Activated CD4-positive, alpha-beta memory T cell treated with anti-CD3 and anti-CD28 coated beads, Interleukin-2, amount 10 ng/mL, durations not matched to agents 7 days and 5 days (primary cell): ENCODE measurements at regions not wholly inside any gene's neighbourhood (a gene's known extent, or its start where the extent isn't known, plus 50 kb on each side); places are given as distances from the start of the nearest gene placed in this dataset.

Experiments
- CTCF ChIA-PET: fragments of 350-600 bp; sonication (Branson Sonifier 250); formaldehyde crosslinking; loops from one replicate; lab custom pipeline; 2021; ENCODE audit warnings: antibody characterized with exemption, inconsistent platforms; lab: Charles Lee
- POLR2A ChIA-PET: fragments of 350-600 bp; sonication (Branson Sonifier 250); formaldehyde crosslinking; loops from one replicate; lab custom pipeline; 2021; ENCODE audit warnings: antibody characterized with exemption; lab: Charles Lee
- DNase-seq: peaks from one replicate; pipeline ENCODE4 v3.0.0-alpha.2; 2020
- H3K27ac Mint-ChIP-seq: one replicate; pipeline ENCODE4 v1.8.0; 2021; ENCODE audit warnings: mild to moderate bottlenecking, mixed read lengths
- H3K27me3 Mint-ChIP-seq: one replicate; pipeline ENCODE4 v1.8.0; 2021; ENCODE audit warnings: mixed read lengths
- H3K36me3 Mint-ChIP-seq: one replicate; pipeline ENCODE4 v1.8.0; 2021; ENCODE audit warnings: low read depth, mixed read lengths
- H3K4me1 Mint-ChIP-seq: one replicate; pipeline ENCODE4 v1.8.0; 2021; ENCODE audit warnings: mixed read lengths
- H3K4me3 Mint-ChIP-seq: one replicate; pipeline ENCODE4 v1.8.0; 2021; ENCODE audit warnings: mild to moderate bottlenecking, mixed read lengths
- H3K9me3 Mint-ChIP-seq: one replicate; pipeline ENCODE4 v1.8.0; 2021; ENCODE audit warnings: mixed read lengths

DNA sequence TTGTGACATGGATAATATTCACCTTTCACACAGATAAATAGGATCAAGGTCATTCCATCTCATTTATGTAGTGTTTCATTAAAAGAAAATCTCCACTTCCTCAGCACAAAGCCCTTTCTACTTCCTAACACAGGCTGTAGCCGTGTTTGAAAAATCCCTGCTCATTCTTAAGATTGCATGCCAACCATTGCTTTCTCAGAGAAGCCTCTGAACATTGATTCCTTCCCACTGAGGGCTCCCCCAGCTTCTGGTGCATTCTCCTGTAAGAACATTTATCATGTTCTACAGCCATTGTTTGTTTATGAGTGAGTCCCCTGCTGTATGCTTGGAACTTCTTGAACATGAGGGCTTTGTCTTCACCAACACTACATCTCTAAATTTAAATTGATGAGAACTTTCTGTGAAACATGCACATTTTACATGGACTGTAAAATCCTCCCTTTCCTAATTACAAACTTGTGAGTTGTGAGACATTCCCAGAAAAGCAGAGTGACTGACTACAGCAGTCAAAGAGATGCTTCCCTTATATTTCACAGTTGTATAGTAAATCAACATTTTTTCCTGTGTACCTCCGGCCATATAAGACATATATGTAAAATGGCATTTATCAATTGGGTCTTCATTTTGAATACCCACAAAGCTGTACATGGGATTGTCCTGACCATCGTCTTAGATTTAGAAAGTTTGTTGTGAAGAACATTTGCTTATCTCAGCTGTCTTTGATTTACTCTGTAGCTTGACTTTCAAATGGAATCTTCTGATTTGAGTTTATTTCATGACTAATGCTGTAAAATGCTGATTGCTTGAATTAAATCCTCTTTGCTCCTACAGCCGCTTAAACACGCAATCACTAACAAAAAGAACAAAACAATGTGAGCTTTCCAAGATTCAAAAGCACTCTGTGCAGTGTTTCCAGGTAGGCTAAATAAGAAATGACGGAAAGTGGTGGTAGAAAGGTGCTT is 600.5 kb upstream of the SLIT2 start:
- Mint-ChIP-seq H3K4me3 (no peak overlapping the region), H3K9me3 (peaks cover 15% of the 10 kb centered on the region), H3K27ac (no peak overlapping the region), H3K36me3 (no peaks in the 10 kb centered on the region), H3K27me3 (no peaks in the 10 kb centered on the region), H3K4me1 (no peaks in the 10 kb centered on the region)
- POLR2A ChIA-PET = no interaction called here
- CTCF ChIA-PET = no interaction called here
- no peak for DNase-seq

- Mint-ChIP-seq H3K36me3 (no peaks in the 10 kb centered on the region), H3K4me1 (no peaks in the 10 kb centered on the region), H3K27me3 (no peaks in the 10 kb centered on the region), H3K4me3 (no peak overlapping the region), H3K9me3 (peaks cover 21% of the 10 kb centered on the region), H3K27ac (no peak overlapping the region)
- no peak for DNase-seq
- POLR2A ChIA-PET = no interaction called here
- CTCF ChIA-PET = no interaction called here
Observed at GRCh38 chr4:19645589-19645988, 606.1 kb upstream of the SLIT2 start.

GRCh38 chr4:19636451-19636850 is 615.3 kb upstream of the SLIT2 start:
- no peaks in the 10 kb centered on the region for H3K4me1 Mint-ChIP-seq
- no peak for DNase-seq
- POLR2A ChIA-PET = no interaction called here
- no peaks in the 10 kb centered on the region for H3K36me3 Mint-ChIP-seq
- H3K27me3 Mint-ChIP-seq = no peaks in the 10 kb centered on the region
- no peak overlapping the region for H3K27ac Mint-ChIP-seq
- CTCF ChIA-PET = no interaction called here
- no peak overlapping the region for H3K4me3 Mint-ChIP-seq
- H3K9me3 Mint-ChIP-seq = peaks cover 3% of the 10 kb centered on the region

DNA sequence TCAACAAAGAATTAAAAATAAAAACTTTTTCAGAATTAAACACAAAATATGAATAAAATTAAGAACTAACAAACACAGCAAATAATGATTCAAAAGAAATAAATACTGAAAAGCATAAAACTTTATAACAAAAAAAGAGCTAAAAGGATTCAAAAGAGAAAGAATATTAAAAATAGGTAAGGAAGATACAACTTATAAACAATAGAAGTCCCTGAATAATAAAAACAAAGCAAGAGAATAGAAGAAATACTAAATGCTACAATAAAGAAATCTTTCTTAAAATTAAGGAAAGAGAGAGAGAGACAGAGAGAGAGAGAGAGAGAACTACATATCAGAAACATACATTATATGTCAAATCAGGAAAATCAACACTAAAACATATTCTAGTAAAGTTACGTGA is 619.9 kb upstream of the SLIT2 start:
- Mint-ChIP-seq H3K27me3 (no peaks in the 10 kb centered on the region), H3K4me3 (no peak overlapping the region), H3K4me1 (no peaks in the 10 kb centered on the region), H3K36me3 (no peaks in the 10 kb centered on the region), H3K9me3 (no peaks in the 10 kb centered on the region), H3K27ac (no peak overlapping the region)
- no peak for DNase-seq
- ChIA-PET CTCF (no interaction called here), POLR2A (no interaction called here)

GRCh38 chr4:19623866-19624265 is 627.8 kb upstream of the SLIT2 start:
- no peaks in the 10 kb centered on the region for H3K36me3 Mint-ChIP-seq
- CTCF ChIA-PET = no interaction called here
- H3K27me3 Mint-ChIP-seq = no peaks in the 10 kb centered on the region
- H3K4me3 Mint-ChIP-seq = no peak overlapping the region
- DNase-seq = no peak
- peaks cover 6% of the 10 kb centered on the region for H3K9me3 Mint-ChIP-seq
- no peak overlapping the region for H3K27ac Mint-ChIP-seq
- POLR2A ChIA-PET = no interaction called here
- H3K4me1 Mint-ChIP-seq = no peaks in the 10 kb centered on the region

GRCh38 chr4:19615086-19615689 is 636.5 kb upstream of the SLIT2 start:
- Mint-ChIP-seq H3K27me3 (no peaks in the 10 kb centered on the region), H3K4me1 (no peaks in the 10 kb centered on the region), H3K36me3 (no peaks in the 10 kb centered on the region)

GRCh38 chr4:19614171-19614570 is 637.5 kb upstream of the SLIT2 start:
- Mint-ChIP-seq H3K9me3 (peaks cover 13% of the 10 kb centered on the region), H3K4me3 (no peak overlapping the region), H3K27me3 (no peaks in the 10 kb centered on the region), H3K4me1 (no peaks in the 10 kb centered on the region), H3K27ac (no peak overlapping the region), H3K36me3 (no peaks in the 10 kb centered on the region)
- ChIA-PET CTCF (no interaction called here), POLR2A (no interaction called here)
- DNase-seq = no peak

More at GRCh38 chr4:19615086-19615689, 636.5 kb upstream of the SLIT2 start:
- no peak for DNase-seq
- CTCF ChIA-PET = no interaction called here
- Mint-ChIP-seq H3K4me3 (no peak overlapping the region), H3K9me3 (peaks cover 13% of the 10 kb centered on the region), H3K27ac (no peak overlapping the region)
- POLR2A ChIA-PET = no interaction called here

DNA sequence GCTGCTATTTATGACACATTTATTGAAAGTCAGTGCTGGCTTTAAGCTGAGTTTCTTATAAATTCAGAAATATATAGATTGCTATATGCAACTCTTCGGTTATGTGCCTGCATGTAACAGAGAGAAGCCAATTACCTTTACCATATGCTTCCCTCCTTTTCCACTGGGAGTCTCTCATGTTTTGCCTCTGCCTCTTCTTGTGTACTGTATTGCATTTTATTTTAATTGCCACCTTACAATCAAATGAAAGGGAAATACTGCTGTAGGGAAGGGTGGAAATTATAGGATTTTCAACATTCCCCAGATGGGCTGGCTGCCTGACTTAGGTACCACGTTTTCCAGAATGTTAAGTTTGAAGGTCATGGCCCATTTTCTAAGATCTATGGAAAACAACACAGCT is 655.4 kb upstream of the SLIT2 start:
- H3K4me3 Mint-ChIP-seq = no peak overlapping the region
- no peaks in the 10 kb centered on the region for H3K4me1 Mint-ChIP-seq
- DNase-seq = no peak
- peaks cover 3% of the 10 kb centered on the region for H3K9me3 Mint-ChIP-seq
- H3K36me3 Mint-ChIP-seq = no peaks in the 10 kb centered on the region
- no peak overlapping the region for H3K27ac Mint-ChIP-seq
- ChIA-PET POLR2A (no interaction called here), CTCF (no interaction called here)
- no peaks in the 10 kb centered on the region for H3K27me3 Mint-ChIP-seq

DNA sequence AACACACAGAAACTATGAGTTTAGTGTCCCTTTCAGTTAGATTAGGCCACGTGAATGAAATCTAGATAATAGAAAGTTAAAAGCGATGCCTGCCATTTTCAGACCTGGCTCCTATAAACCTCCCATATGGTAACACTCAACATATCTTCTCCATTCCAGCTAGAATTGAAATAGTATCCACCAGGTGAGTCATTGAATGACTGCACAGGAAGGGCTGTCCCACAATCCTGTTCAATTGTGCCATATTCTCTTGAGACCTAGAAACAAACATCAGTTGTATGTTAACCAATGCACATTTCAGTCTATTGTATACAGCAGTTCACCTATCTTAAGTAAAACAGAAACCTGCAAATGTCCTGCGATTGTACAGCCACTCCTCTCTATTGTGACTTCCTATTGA is 659.3 kb upstream of the SLIT2 start:
- ChIA-PET CTCF (no interaction called here), POLR2A (no interaction called here)
- H3K4me1 Mint-ChIP-seq = no peaks in the 10 kb centered on the region
- H3K27ac Mint-ChIP-seq = no peak overlapping the region
- peaks cover 12% of the 10 kb centered on the region for H3K9me3 Mint-ChIP-seq
- no peaks in the 10 kb centered on the region for H3K36me3 Mint-ChIP-seq
- no peaks in the 10 kb centered on the region for H3K27me3 Mint-ChIP-seq
- no peak for DNase-seq
- no peak overlapping the region for H3K4me3 Mint-ChIP-seq

- DNase-seq = no peak
- Mint-ChIP-seq H3K4me3 (no peak overlapping the region), H3K27me3 (no peaks in the 10 kb centered on the region), H3K36me3 (no peaks in the 10 kb centered on the region), H3K27ac (no peak overlapping the region), H3K4me1 (no peaks in the 10 kb centered on the region), H3K9me3 (peaks cover 2% of the 10 kb centered on the region)
- POLR2A ChIA-PET = no interaction called here
- CTCF ChIA-PET = no interaction called here
Observed at GRCh38 chr4:19583827-19584569, 667.7 kb upstream of the SLIT2 start.

DNA sequence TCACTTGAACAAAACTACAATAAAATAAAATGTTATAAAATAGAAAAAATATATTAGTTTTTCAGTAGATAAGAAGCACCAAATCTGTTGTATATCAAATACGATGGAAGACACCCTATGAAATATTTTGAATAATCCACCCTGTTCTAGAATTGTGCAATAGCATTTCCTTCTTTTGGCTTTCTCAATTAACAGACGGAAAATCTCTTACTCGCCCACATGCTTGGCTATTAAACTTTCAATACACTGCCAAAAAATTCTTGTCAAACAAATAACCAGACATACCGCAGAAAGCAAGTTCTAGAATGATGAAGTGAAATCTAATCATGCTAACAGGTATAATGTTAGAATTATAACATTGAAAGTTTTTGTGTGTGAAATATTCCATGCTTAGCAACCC is 671.6 kb upstream of the SLIT2 start:
- Mint-ChIP-seq H3K36me3 (no peaks in the 10 kb centered on the region), H3K27ac (no peak overlapping the region), H3K9me3 (peaks cover 6% of the 10 kb centered on the region), H3K4me3 (no peak overlapping the region), H3K27me3 (no peaks in the 10 kb centered on the region), H3K4me1 (no peaks in the 10 kb centered on the region)
- POLR2A ChIA-PET = no interaction called here
- DNase-seq = no peak
- CTCF ChIA-PET = no interaction called here

DNA sequence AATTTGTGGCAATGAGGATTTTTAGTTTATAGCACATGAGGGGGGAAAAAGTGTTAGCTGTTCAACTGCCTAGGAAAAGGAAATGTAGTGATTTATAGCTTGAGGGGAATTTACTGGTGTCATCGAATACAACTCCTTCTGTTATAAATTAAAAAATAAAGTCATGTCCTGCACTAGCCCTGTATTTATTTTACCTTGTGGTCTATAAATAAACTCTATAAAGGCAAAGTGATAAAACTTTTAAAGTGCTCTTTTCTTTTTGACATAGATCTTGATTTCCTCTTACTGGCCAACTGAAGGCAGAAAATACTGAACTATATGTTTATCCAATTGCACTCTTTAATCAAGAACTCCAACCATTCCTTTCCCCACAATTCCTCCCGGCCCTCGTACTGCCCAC is 672.1 kb upstream of the SLIT2 start:
- H3K4me1 Mint-ChIP-seq = no peaks in the 10 kb centered on the region
- ChIA-PET POLR2A (no interaction called here), CTCF (no interaction called here)
- DNase-seq = no peak
- peaks cover 6% of the 10 kb centered on the region for H3K9me3 Mint-ChIP-seq
- no peaks in the 10 kb centered on the region for H3K27me3 Mint-ChIP-seq
- H3K36me3 Mint-ChIP-seq = no peaks in the 10 kb centered on the region
- H3K27ac Mint-ChIP-seq = no peak overlapping the region
- H3K4me3 Mint-ChIP-seq = no peak overlapping the region

GRCh38 chr4:19577097-19577496 is 674.6 kb upstream of the SLIT2 start:
- Mint-ChIP-seq H3K27me3 (no peaks in the 10 kb centered on the region), H3K4me3 (no peak overlapping the region), H3K4me1 (no peaks in the 10 kb centered on the region), H3K27ac (no peak overlapping the region), H3K9me3 (peaks cover 4% of the 10 kb centered on the region), H3K36me3 (no peaks in the 10 kb centered on the region)
- CTCF ChIA-PET = no interaction called here
- DNase-seq = no peak
- POLR2A ChIA-PET = no interaction called here
